ENCODE measurements at regions not wholly inside any gene's neighbourhood (a gene's known extent, or its start where the extent isn't known, plus 50 kb on each side); places are given as distances from the start of the nearest gene placed in this dataset.

DNA sequence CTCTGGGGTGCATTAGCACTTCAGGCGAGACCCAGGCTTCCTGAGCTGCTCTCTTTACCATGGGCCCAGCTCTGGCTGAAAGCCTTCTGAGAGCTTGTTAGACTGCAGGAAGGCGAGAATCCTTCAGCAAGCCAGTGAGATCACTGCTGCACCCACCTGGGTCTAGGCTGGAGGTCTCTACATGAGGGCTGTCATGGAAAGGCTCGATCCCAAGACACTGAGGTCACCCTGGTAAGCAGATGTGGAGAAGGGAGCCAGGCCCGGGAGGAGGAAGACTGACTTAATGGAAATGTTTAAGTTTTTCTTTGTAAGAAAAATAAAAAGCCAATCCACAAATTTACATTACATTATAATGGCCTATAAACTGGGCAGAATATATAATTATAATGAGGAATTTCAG, 684.5 kb downstream of the TNS3 start:
- no peaks in the 10 kb centered on the region for H3K9me3 ChIP-seq (ENCODE audit: control insufficient read depth in 1 of 2, insufficient read depth in 1 of 2, low read depth in 1 of 2, low read length in 2 of 2)
- CTCF ChIA-PET = no interaction called here
- DNase-seq (ENCODE audit: low read depth, low spot score) = no peak
- intact Hi-C loops (cut with micrococcal nuclease) = no loop called here
- no peaks in the 10 kb centered on the region for H3K27me3 ChIP-seq (ENCODE audit: insufficient read depth, low read length)
- H2AFZ ChIP-seq (ENCODE audit: low read depth, low read length, poor library complexity, severe bottlenecking) = no peak overlapping the region
- H3K9me2 ChIP-seq (ENCODE audit: insufficient read depth) = no peaks in the 10 kb centered on the region
- POLR2A ChIA-PET = no interaction called here
- ATAC-seq = no peak
- no TSS peak for BruUV-seq (replicated peaks)
- H3K4me2 ChIP-seq (ENCODE audit: low read length) = no peak overlapping the region
- no peaks in the 10 kb centered on the region for H3K36me3 ChIP-seq (ENCODE audit: control insufficient read depth in 1 of 2, insufficient read depth in 2 of 2, low read length in 2 of 2)
- H3K4me1 ChIP-seq (ENCODE audit: control insufficient read depth in 1 of 2, insufficient read depth in 2 of 2, low read length in 2 of 2) = no peaks in the 10 kb centered on the region
- no peak overlapping the region for H3K9ac ChIP-seq (ENCODE audit: low read length)
- RAD21 ChIA-PET (ENCODE audit: low non-redundant PET in 1 of 2, low total read pairs in 2 of 2, uncharacterized antibody in 2 of 2, unreplicated experiment in 2 of 2) = no interaction called here
- H3K79me2 ChIP-seq (ENCODE audit: insufficient read depth, low read length) = no peaks in the 10 kb centered on the region
- no peak for TF ChIP-seq EZH2 (IDR thresholded peaks at IDR 0.05)
- no peak for TF ChIP-seq ZFX (IDR thresholded peaks at IDR 0.05)
- no peak for TF ChIP-seq CBX3 (IDR thresholded peaks at IDR 0.05; ENCODE audit: low read depth)
- TF ChIP-seq CEBPB (IDR thresholded peaks at IDR 0.05; ENCODE audit: low read depth) = no peak
- TF ChIP-seq YY1 (IDR thresholded peaks at IDR 0.05; ENCODE audit: extremely low read depth, insufficient replicate concordance, low read depth, low read length) = no peak
- TF ChIP-seq, protein P1, sequence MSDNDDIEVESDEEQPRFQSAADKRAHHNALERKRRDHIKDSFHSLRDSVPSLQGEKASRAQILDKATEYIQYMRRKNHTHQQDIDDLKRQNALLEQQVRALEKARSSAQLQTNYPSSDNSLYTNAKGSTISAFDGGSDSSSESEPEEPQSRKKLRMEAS (IDR thresholded peaks at IDR 0.05) = no peak
- no peak for TF ChIP-seq SIN3A (IDR thresholded peaks at IDR 0.05; ENCODE audit: low read depth)
- TF ChIP-seq EZH2phosphoT487 (IDR thresholded peaks at IDR 0.05; ENCODE audit: borderline replicate concordance) = no peak
- no peak for TF ChIP-seq TCF7L2 (IDR thresholded peaks at IDR 0.05; ENCODE audit: borderline replicate concordance, extremely low read depth, insufficient read depth, insufficient read length)
- no peak for TF ChIP-seq POLR2AphosphoS5 (IDR thresholded peaks at IDR 0.05; ENCODE audit: low read depth, low read length)
- no peak for TF ChIP-seq JUND (IDR thresholded peaks at IDR 0.05)
- H4K20me1 ChIP-seq (ENCODE audit: insufficient read depth) = no peaks in the 10 kb centered on the region
- no peak overlapping the region for H3K4me3 ChIP-seq (replicated peaks in 1 of 2; ENCODE audit: low read depth in 1 of 2, low read length in 2 of 2)
- H3K27ac ChIP-seq (ENCODE audit: low read depth, low read length) = no peak overlapping the region

DNA sequence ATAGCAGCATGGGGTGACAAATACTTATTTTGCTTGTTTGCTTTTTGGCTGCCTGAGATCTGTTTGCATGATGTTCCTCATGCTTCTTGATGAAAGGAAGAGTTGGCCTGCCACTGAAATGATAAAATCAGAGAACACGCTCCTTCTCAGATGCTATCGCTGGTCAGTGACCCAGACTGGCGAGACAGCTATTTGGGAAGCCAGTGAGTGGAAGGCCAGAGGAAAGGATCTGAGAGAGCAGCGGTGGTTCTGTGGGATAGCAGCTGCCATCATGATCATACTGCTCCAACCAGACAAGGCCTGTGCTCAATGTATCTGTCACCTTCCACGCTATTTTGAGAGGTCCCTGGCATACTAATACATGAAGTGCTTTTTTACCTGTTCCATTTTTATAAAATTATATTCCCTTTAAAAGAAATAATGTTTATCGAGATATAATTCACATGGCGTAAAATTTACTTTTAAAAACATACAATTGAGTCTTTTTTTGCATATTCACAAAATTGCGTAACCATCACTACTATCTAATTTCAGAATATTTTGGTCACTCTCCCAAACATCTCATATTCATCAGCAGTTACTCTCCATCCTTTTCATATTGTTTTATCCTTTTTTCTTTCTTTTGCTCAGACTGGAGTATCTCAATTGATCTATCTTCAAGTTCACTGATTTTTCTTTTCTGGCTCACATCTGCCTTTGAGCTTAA, 695.1 kb downstream of the TNS3 start:
- Histone ChIP-seq H4K20me1 (ENCODE audit: insufficient read depth) (no peaks in the 10 kb centered on the region), H3K79me2 (ENCODE audit: insufficient read depth, low read length) (no peaks in the 10 kb centered on the region), H3K27me3 (ENCODE audit: insufficient read depth, low read length) (no peaks in the 10 kb centered on the region), H2AFZ (ENCODE audit: low read depth, low read length, poor library complexity, severe bottlenecking) (no peak overlapping the region), H3K9ac (ENCODE audit: low read length) (no peak overlapping the region), H3K4me3 (replicated peaks in 1 of 2; ENCODE audit: low read depth in 1 of 2, low read length in 2 of 2) (no peak overlapping the region), H3K36me3 (ENCODE audit: control insufficient read depth in 1 of 2, insufficient read depth in 2 of 2, low read length in 2 of 2) (no peaks in the 10 kb centered on the region), H3K9me2 (ENCODE audit: insufficient read depth) (no peaks in the 10 kb centered on the region), H3K4me1 (ENCODE audit: control insufficient read depth in 1 of 2, insufficient read depth in 2 of 2, low read length in 2 of 2) (peaks cover under 1 to 4% of the 10 kb centered on the region in 2 experiments; a peak in 3 of 4 replicates), H3K4me2 (ENCODE audit: low read length) (no peak overlapping the region), H3K9me3 (ENCODE audit: control insufficient read depth in 1 of 2, insufficient read depth in 1 of 2, low read depth in 1 of 2, low read length in 2 of 2) (no peaks in the 10 kb centered on the region; a peak in 1 of 4 replicates), H3K27ac (ENCODE audit: low read depth, low read length) (no peak overlapping the region)
- ChIA-PET RAD21 (ENCODE audit: low non-redundant PET in 1 of 2, low total read pairs in 2 of 2, uncharacterized antibody in 2 of 2, unreplicated experiment in 2 of 2) (no interaction called here), POLR2A (no interaction called here), CTCF (no interaction called here)
- TF ChIP-seq SP1 (IDR thresholded peaks at IDR 0.05; ENCODE audit: low read depth) (no peak), ZNF274 (IDR thresholded peaks at IDR 0.05; ENCODE audit: low read depth, low read length) (no peak), YY1 (IDR thresholded peaks at IDR 0.05; ENCODE audit: extremely low read depth, insufficient replicate concordance, low read depth, low read length) (no peak), SIN3A (IDR thresholded peaks at IDR 0.05; ENCODE audit: low read depth) (no peak), ELF1 (IDR thresholded peaks at IDR 0.05; ENCODE audit: borderline replicate concordance, low read depth) (no peak), EZH2phosphoT487 (IDR thresholded peaks at IDR 0.05; ENCODE audit: borderline replicate concordance) (no peak), EGR1 (IDR thresholded peaks at IDR 0.05; ENCODE audit: low read depth) (no peak), JUND (IDR thresholded peaks at IDR 0.05) (no peak), FOSL1 (IDR thresholded peaks at IDR 0.05; ENCODE audit: low read depth) (no peak)
- no TSS peak for BruUV-seq (replicated peaks)
- intact Hi-C loops (cut with micrococcal nuclease) = no loop called here
- no peak for ATAC-seq
- DNase-seq (ENCODE audit: low read depth, low spot score) = no peak
